Astrocyte of the spinal cord (primary cell): ENCODE measurements at regions not wholly inside any gene's neighbourhood (a gene's known extent, or its start where the extent isn't known, plus 50 kb on each side); places are given as distances from the start of the nearest gene placed in this dataset.

Experiments used
- DNase-seq: peaks from one replicate; pipeline ENCODE4 v3.0.0; 2011; ENCODE audit warnings: low read depth, low spot score
- H3K4me3 ChIP-seq: 2 replicates; pipeline ENCODE4 v1.5.1; 2011; ENCODE audit warnings: low read depth, mild to moderate bottlenecking, low read length, moderate library complexity
- CTCF ChIP-seq: IDR thresholded peaks from 2 replicates; pipeline ENCODE4 v1.5.1; 2012; ENCODE audit warnings: low read depth, mild to moderate bottlenecking, low read length, inconsistent platforms
- in situ Hi-C: cut with HindIII; loops from 2 replicates; pipeline ENCODE4 v1.10.0; 2017; ENCODE audit warnings: low sequenced_read_pairs

GRCh38 chr4:96509039-96509741 is 669.3 kb downstream of the PDHA2 start:
- no peak for DNase-seq

GRCh38 chr4:96519291-96519690 is 679.4 kb downstream of the PDHA2 start:
- no peak overlapping the region for H3K4me3 ChIP-seq
- in situ Hi-C loops, result no loop called here
- TF ChIP-seq CTCF, result no peak
- DNase-seq, result peak; percentile 31

More at GRCh38 chr4:96509039-96509741, 669.3 kb downstream of the PDHA2 start:
- H3K4me3 ChIP-seq, result no peak overlapping the region
- in situ Hi-C loops, result no loop called here
- TF ChIP-seq CTCF, result no peak

GRCh38 chr4:96521046-96521536 is 681.2 kb downstream of the PDHA2 start:
- in situ Hi-C loops, result no loop called here
- DNase-seq, result no peak
- TF ChIP-seq CTCF, result no peak
- H3K4me3 ChIP-seq, result no peak overlapping the region

GRCh38 chr4:96523611-96524010 is 683.7 kb downstream of the PDHA2 start:
- in situ Hi-C loops, result no loop called here
- no peak overlapping the region for H3K4me3 ChIP-seq
- no peak for DNase-seq
- TF ChIP-seq CTCF, result no peak

- no peak overlapping the region for H3K4me3 ChIP-seq
- in situ Hi-C loops, result no loop called here
- no peak for TF ChIP-seq CTCF
These were observed 684.5 kb downstream of the PDHA2 start for GRCh38 chr4:96524311-96524875.

GRCh38 chr4:96525898-96526297 is 686.0 kb downstream of the PDHA2 start:
- in situ Hi-C loops, result no loop called here
- no peak for TF ChIP-seq CTCF
- H3K4me3 ChIP-seq, result no peak overlapping the region
- DNase-seq, result peak; percentile 53

More at GRCh38 chr4:96524311-96524875, 684.5 kb downstream of the PDHA2 start:
- DNase-seq, result no peak
